GM18520 (cell line): ENCODE measurements at regions not wholly inside any gene's neighbourhood (a gene's known extent, or its start where the extent isn't known, plus 50 kb on each side); places are given as distances from the start of the nearest gene placed in this dataset.
"Not testable (repeated sequence)": the region's sequence is repeated elsewhere in the genome, so short reads cannot be mapped to it uniquely, and the experiment has no call there.

Source experiments
- ATAC-seq: cut with Tn5 transposase; IDR thresholded peaks from one replicate; pipeline ENCODE4 v1.9.1; 2021; ENCODE audit not compliant: unreplicated experiment

GRCh38 chr5:60517850-60518249 lies 182.1 kb downstream of the DEPDC1B start:
- no peak for ATAC-seq

GRCh38 chr5:60517094-60517694 lies 182.8 kb downstream of the DEPDC1B start:
- ATAC-seq, result no peak

- no peak for ATAC-seq
These were observed 183.3 kb downstream of the DEPDC1B start for GRCh38 chr5:60516688-60517087.

GRCh38 chr5:60514152-60514551 lies 185.8 kb downstream of the DEPDC1B start:
- no peak for ATAC-seq

- no peak for ATAC-seq
These were observed 187.8 kb downstream of the DEPDC1B start for GRCh38 chr5:60512117-60512516.

- ATAC-seq, result no peak
These were observed 189.3 kb downstream of the DEPDC1B start for GRCh38 chr5:60510663-60511062.

- ATAC-seq, result no peak
These were observed 189.9 kb downstream of the DEPDC1B start for GRCh38 chr5:60510049-60510448.

GRCh38 chr5:60509519-60509918 lies 190.4 kb downstream of the DEPDC1B start:
- no peak for ATAC-seq

- ATAC-seq, result no peak
These were observed 192.3 kb downstream of the DEPDC1B start for GRCh38 chr5:60507687-60508086.

- no peak for ATAC-seq
These were observed 194.4 kb downstream of the DEPDC1B start for GRCh38 chr5:60505373-60506171.

- peak; percentile 38 for ATAC-seq
These were observed 195.6 kb downstream of the DEPDC1B start for GRCh38 chr5:60504342-60504741.

- peak; percentile 75 for ATAC-seq
These were observed 196.2 kb downstream of the DEPDC1B start for GRCh38 chr5:60503771-60504170.

GRCh38 chr5:60497706-60498500 lies 202.1 kb downstream of the DEPDC1B start:
- ATAC-seq, result no peak

GRCh38 chr5:60495644-60496520 lies 204.1 kb downstream of the DEPDC1B start:
- no peak for ATAC-seq

GRCh38 chr5:60494635-60495034 lies 205.3 kb downstream of the DEPDC1B start:
- peak; percentile 82 for ATAC-seq

- ATAC-seq, result no peak
These were observed 205.8 kb downstream of the DEPDC1B start for GRCh38 chr5:60494144-60494543.

- ATAC-seq, result no peak
These were observed 206.6 kb downstream of the DEPDC1B start for GRCh38 chr5:60493372-60493771.

- no peak for ATAC-seq
These were observed 207.0 kb downstream of the DEPDC1B start for GRCh38 chr5:60492958-60493357.

GRCh38 chr5:60492358-60492757 lies 207.6 kb downstream of the DEPDC1B start:
- ATAC-seq, result not testable (repeated sequence)

GRCh38 chr5:60490597-60491166 lies 209.3 kb downstream of the DEPDC1B start:
- ATAC-seq, result no peak
